Fibroblast of lung (primary cell): ENCODE measurements at regions not wholly inside any gene's neighbourhood (a gene's known extent, or its start where the extent isn't known, plus 50 kb on each side); places are given as distances from the start of the nearest gene placed in this dataset.

Experiments used
- DNase-seq, 2 donors: peaks; one replicate each; pipeline versions ENCODE4 v3.0.0 to v3.0.0-alpha.2; 2010; ENCODE audit warnings: low read depth in 2 of 2
- H2AFZ ChIP-seq: 2 replicates; pipeline ENCODE4 v1.5.1; 2012; ENCODE audit warnings: low read length, control low read depth, inconsistent platforms
- H3K27ac ChIP-seq: 2 replicates; pipeline ENCODE4 v1.5.1; 2011; ENCODE audit warnings: low read length, control low read depth; ENCODE audit not compliant: insufficient read depth
- H3K27me3 ChIP-seq: 2 replicates; pipeline ENCODE4 v1.5.1; 2011; ENCODE audit warnings: mild to moderate bottlenecking, low read length; ENCODE audit not compliant: control insufficient read depth, insufficient read depth
- H3K36me3 ChIP-seq: 2 replicates; pipeline ENCODE4 v1.5.1; 2011; ENCODE audit warnings: low read length; ENCODE audit not compliant: control insufficient read depth, insufficient read depth
- H3K4me1 ChIP-seq: 2 replicates; pipeline ENCODE4 v1.5.1; 2011; ENCODE audit warnings: low read length; ENCODE audit not compliant: control insufficient read depth, insufficient read depth; ENCODE audit errors: extremely low read depth
- H3K4me2 ChIP-seq: 2 replicates; pipeline ENCODE4 v1.5.1; 2011; ENCODE audit warnings: low read length, control low read depth; ENCODE audit not compliant: insufficient read depth; ENCODE audit errors: extremely low read depth
- H3K4me3 ChIP-seq, 4 experiments: fragments of 200-600 bp in 1 of 4; sonication (generic) in 1 of 4; replicated peaks in 1 of 4; 2 replicates each; pipeline ENCODE4 v1.5.1; 2011 to 2016; ENCODE audit warnings: low read length in 4 of 4, low read depth in 3 of 4, mild to moderate bottlenecking in 3 of 4, control low read depth in 2 of 4, inconsistent platforms in 1 of 4, mixed read lengths in 1 of 4; ENCODE audit not compliant: insufficient read depth in 1 of 4; ENCODE audit errors: control extremely low read depth in 1 of 4
- H3K79me2 ChIP-seq: 2 replicates; pipeline ENCODE4 v1.5.1; 2012; ENCODE audit warnings: mild to moderate bottlenecking, low read length, inconsistent platforms; ENCODE audit not compliant: control insufficient read depth, insufficient read depth
- H3K9ac ChIP-seq: 2 replicates; pipeline ENCODE4 v1.5.1; 2011; ENCODE audit warnings: mild to moderate bottlenecking, low read length, control low read depth; ENCODE audit not compliant: insufficient read depth
- H3K9me3 ChIP-seq: 2 replicates; pipeline ENCODE4 v1.5.1; 2012; ENCODE audit warnings: low read depth, low read length; ENCODE audit not compliant: control insufficient read depth, insufficient read depth
- H4K20me1 ChIP-seq: 2 replicates; pipeline ENCODE4 v1.5.1; 2011; ENCODE audit warnings: low read length; ENCODE audit not compliant: control insufficient read depth, insufficient read depth; ENCODE audit errors: extremely low read depth
- EZH2 ChIP-seq: IDR thresholded peaks from 2 replicates; pipeline ENCODE4 v1.5.1; 2012; ENCODE audit warnings: low read length, control low read depth, mild to moderate bottlenecking; ENCODE audit errors: missing control alignments
- TF ChIP-seq, protein P1 (sequence below), 2 donors: IDR thresholded peaks in 1 of 2; conservative IDR thresholded peaks in 1 of 2; 1 replicate in 1 of 2; 2 replicates in 1 of 2; pipeline ENCODE4 v1.5.1; 2011 to 2012; ENCODE audit warnings: low read length in 2 of 2, control low read depth in 1 of 2, inconsistent platforms in 1 of 2, low read depth in 1 of 2, mild to moderate bottlenecking in 1 of 2

DNA sequence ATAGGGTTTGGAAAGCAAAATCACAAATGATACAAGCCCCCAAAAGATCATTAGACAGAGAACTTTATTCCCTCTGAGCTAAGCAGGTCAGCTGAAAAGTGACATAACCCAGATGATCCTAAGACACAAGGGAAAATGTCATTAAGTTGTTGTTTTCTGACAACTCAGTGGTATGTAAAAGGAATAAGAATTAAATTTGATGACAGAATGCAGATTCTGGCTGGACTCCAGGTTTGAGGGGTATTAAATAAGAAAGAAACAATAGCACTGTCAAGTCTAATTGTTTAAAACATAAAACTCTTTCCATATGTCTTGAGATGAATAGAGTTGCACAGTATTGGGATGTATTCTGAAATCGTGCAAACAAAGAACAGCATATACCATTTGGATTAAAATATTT is 429.9 kb downstream of the CAAP1 start:
- H3K4me2 ChIP-seq = no peak overlapping the region
- no peaks in the 10 kb centered on the region for H3K36me3 ChIP-seq
- no peaks in the 10 kb centered on the region for H3K9me3 ChIP-seq
- H3K27me3 ChIP-seq = no peaks in the 10 kb centered on the region
- no peaks in the 10 kb centered on the region for H3K4me1 ChIP-seq
- H3K4me3 ChIP-seq = no peak overlapping the region
- H3K9ac ChIP-seq = no peak overlapping the region
- H3K79me2 ChIP-seq = no peaks in the 10 kb centered on the region
- H2AFZ ChIP-seq = no peak overlapping the region
- no peak overlapping the region for H3K27ac ChIP-seq
- TF ChIP-seq, protein P1, sequence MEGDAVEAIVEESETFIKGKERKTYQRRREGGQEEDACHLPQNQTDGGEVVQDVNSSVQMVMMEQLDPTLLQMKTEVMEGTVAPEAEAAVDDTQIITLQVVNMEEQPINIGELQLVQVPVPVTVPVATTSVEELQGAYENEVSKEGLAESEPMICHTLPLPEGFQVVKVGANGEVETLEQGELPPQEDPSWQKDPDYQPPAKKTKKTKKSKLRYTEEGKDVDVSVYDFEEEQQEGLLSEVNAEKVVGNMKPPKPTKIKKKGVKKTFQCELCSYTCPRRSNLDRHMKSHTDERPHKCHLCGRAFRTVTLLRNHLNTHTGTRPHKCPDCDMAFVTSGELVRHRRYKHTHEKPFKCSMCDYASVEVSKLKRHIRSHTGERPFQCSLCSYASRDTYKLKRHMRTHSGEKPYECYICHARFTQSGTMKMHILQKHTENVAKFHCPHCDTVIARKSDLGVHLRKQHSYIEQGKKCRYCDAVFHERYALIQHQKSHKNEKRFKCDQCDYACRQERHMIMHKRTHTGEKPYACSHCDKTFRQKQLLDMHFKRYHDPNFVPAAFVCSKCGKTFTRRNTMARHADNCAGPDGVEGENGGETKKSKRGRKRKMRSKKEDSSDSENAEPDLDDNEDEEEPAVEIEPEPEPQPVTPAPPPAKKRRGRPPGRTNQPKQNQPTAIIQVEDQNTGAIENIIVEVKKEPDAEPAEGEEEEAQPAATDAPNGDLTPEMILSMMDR (conservative IDR thresholded peaks at IDR 0.05 in 1 of 2, IDR thresholded peaks at IDR 0.05 in 1 of 2; ENCODE audit: low read depth in 1 of 2, low read length in 2 of 2) = no peak
- no peak for TF ChIP-seq EZH2
- H4K20me1 ChIP-seq = no peaks in the 10 kb centered on the region
- DNase-seq = no peak

DNA sequence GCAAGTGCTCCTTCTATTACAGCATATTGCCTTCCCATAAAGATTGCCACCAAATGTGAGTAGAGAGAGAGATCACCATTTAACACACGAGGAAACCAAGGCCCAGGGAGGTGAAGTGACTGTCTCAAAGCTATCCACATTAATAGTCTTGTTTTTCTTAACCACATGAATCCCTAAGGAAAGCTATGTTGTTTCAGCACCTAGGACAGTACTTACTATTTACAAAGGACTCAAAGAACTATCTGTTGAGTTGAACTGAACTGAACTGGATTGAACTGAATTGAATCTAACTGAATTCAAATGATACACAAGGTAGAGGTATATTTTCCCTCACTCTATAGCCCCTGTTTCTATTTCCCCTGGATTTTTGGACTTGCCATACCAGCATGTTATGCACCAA is 430.4 kb downstream of the CAAP1 start:
- Histone ChIP-seq H3K79me2 (no peaks in the 10 kb centered on the region), H2AFZ (no peak overlapping the region), H3K9ac (no peak overlapping the region), H3K9me3 (no peaks in the 10 kb centered on the region), H3K36me3 (no peaks in the 10 kb centered on the region), H3K4me3 (no peak overlapping the region), H4K20me1 (no peaks in the 10 kb centered on the region), H3K4me1 (no peaks in the 10 kb centered on the region), H3K4me2 (no peak overlapping the region), H3K27ac (no peak overlapping the region), H3K27me3 (no peaks in the 10 kb centered on the region)
- TF ChIP-seq, protein P1 (conservative IDR thresholded peaks at IDR 0.05 in 1 of 2, IDR thresholded peaks at IDR 0.05 in 1 of 2; ENCODE audit: low read depth in 1 of 2, low read length in 2 of 2) = no peak
- TF ChIP-seq EZH2 = no peak
- DNase-seq = no peak

DNA sequence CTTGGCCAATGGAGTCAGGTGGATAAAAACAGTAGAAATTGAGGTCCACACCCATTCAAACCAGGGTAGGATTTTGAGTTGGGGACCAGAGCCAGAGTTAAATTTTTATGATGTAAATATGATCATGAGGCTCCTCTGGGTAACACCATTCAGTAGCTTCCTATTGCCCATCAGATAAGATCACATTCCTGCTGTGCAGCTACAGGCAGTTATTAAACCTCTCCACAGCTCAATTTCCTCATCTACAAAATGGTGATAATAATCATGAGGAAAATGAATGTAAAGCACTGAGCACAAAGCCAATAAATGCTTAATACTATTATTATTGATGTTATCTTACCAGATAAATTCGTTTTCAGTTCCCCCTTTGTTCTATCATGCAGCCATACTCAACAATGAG is 432.0 kb downstream of the CAAP1 start:
- no peak for DNase-seq
- H3K9ac ChIP-seq = no peak overlapping the region
- no peaks in the 10 kb centered on the region for H3K4me1 ChIP-seq
- no peak overlapping the region for H3K4me2 ChIP-seq
- H3K27me3 ChIP-seq = no peaks in the 10 kb centered on the region
- no peaks in the 10 kb centered on the region for H4K20me1 ChIP-seq
- TF ChIP-seq, protein P1 (conservative IDR thresholded peaks at IDR 0.05 in 1 of 2, IDR thresholded peaks at IDR 0.05 in 1 of 2; ENCODE audit: low read depth in 1 of 2, low read length in 2 of 2) = no peak
- TF ChIP-seq EZH2 = no peak
- H3K79me2 ChIP-seq = no peaks in the 10 kb centered on the region
- H3K4me3 ChIP-seq = no peak overlapping the region
- no peaks in the 10 kb centered on the region for H3K9me3 ChIP-seq
- no peak overlapping the region for H3K27ac ChIP-seq
- no peaks in the 10 kb centered on the region for H3K36me3 ChIP-seq
- no peak overlapping the region for H2AFZ ChIP-seq
